ENCODE measurements at regions not wholly inside any gene's neighbourhood (a gene's known extent, or its start where the extent isn't known, plus 50 kb on each side); places are given as distances from the start of the nearest gene placed in this dataset.

DNA sequence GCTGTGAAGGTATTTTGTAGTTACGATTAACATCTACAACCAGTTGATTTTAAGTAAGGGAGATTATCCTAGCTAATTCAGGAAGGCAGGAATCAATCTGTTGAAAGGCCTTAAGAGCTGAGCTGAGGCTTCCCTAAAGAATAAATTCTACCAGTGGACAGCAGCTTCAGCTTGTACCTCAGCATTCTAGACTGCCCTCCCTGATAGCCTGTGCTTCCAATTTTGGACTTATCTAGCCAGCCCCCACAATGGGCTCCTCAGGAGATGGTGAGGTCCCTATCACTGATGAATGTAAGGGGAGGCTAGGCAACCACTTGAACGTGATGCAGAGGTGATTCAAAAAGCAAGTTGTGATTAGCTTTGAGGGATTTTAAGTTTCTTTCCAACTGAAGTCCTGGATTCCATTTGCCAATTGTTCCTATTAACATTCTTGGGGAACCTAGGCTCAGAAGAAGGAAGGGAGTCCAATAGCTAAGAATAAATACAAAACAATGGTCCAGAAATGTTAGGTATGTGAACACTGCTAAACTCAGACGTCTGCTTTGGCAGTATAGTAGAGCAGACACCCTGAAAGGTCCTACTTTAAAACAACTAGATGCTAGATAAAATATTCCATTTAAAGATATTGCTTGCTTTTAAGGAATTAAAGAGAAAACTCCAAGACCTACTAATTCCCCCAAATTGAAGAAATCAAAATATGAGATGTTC lies 404.3 kb upstream of the TENM4 start:
- no peaks in the 10 kb centered on the region for H3K36me3 ChIP-seq (ENCODE audit: control insufficient read depth in 2 of 4, insufficient read depth in 4 of 4, low read length in 3 of 4)
- no peak overlapping the region for H2BK120ac ChIP-seq (replicated peaks; ENCODE audit: low read depth, low read length)
- no peak overlapping the region for H3K27ac ChIP-seq (ENCODE audit: low read depth, low read length)
- H3K18ac ChIP-seq (ENCODE audit: extremely low read depth, low read length): no peak overlapping the region
- no peak overlapping the region for H3K23ac ChIP-seq (ENCODE audit: insufficient read length)
- no peak overlapping the region for H3K4ac ChIP-seq (replicated peaks; ENCODE audit: insufficient read length, low read depth, low read length)
- H4K8ac ChIP-seq (ENCODE audit: extremely low read depth, insufficient read depth, low read length): no peak overlapping the region
- H3K27me3 ChIP-seq (replicated peaks in 1 of 4; ENCODE audit: control insufficient read depth in 3 of 4, extremely low read depth in 1 of 4, insufficient read depth in 3 of 4, low read length in 3 of 4): no peaks in the 10 kb centered on the region
- no peak overlapping the region for H3K4me2 ChIP-seq (ENCODE audit: insufficient read depth in 1 of 2, low read depth in 2 of 2, low read length in 2 of 2)
- CTCF ChIA-PET (ENCODE audit: partially characterized antibody): interaction anchor here (0.6 to 0.8 kb wide), 2 partner anchors 50 to 758 kb away, joined by 3 read pairs; no protein-coding TSS in a partner anchor
- no peak overlapping the region for H2AK5ac ChIP-seq (ENCODE audit: low read depth, low read length)
- no peak overlapping the region for H2AFZ ChIP-seq (ENCODE audit: low read length)
- H3K79me2 ChIP-seq (ENCODE audit: control insufficient read depth in 1 of 2, insufficient read depth in 2 of 2, low read length in 2 of 2): no peaks in the 10 kb centered on the region
- no peak overlapping the region for H3K14ac ChIP-seq (ENCODE audit: insufficient read length)
- H3K23me2 ChIP-seq (ENCODE audit: low read depth, low read length): peaks cover 2% of the 10 kb centered on the region; the same call in 1 of the 2 replicates
- no peak overlapping the region for H2BK12ac ChIP-seq (ENCODE audit: low read depth, low read length)
- POLR2A ChIA-PET (ENCODE audit: partially characterized antibody): no interaction called here
- H4K20me1 ChIP-seq (replicated peaks in 1 of 2; ENCODE audit: control insufficient read depth in 1 of 2, insufficient read depth in 2 of 2, low read length in 2 of 2): no peaks in the 10 kb centered on the region
- no peaks in the 10 kb centered on the region for H3K9me3 ChIP-seq (ENCODE audit: insufficient read depth in 2 of 2, low read depth in 1 of 2, low read length in 1 of 2)
- no peaks in the 10 kb centered on the region for H3K4me1 ChIP-seq (replicated peaks in 1 of 4; ENCODE audit: control insufficient read depth in 3 of 4, insufficient read depth in 4 of 4, low read length in 3 of 4)
- no peak overlapping the region for H4K5ac ChIP-seq (ENCODE audit: insufficient read length, low read depth, low read length)
- FAIRE-seq (no peak), DNase-seq (ENCODE audit: low read depth in 1 of 2, low spot score in 2 of 2) (no peak)
- H3K79me1 ChIP-seq (ENCODE audit: low read depth, low read length): no peaks in the 10 kb centered on the region; the same call in 1 of the 2 replicates
- no peak overlapping the region for H2BK15ac ChIP-seq (ENCODE audit: low read length)
- no peak overlapping the region for H4K91ac ChIP-seq (replicated peaks; ENCODE audit: insufficient read length, low read length)
- H3K9ac ChIP-seq (replicated peaks in 1 of 4; ENCODE audit: extremely low read depth in 1 of 4, low read depth in 3 of 4, low read length in 3 of 4): no peak overlapping the region
- no peak overlapping the region for H2BK5ac ChIP-seq (ENCODE audit: low read depth, low read length)
- WGBS, 2 experiments (ENCODE audit: extremely low coverage in 1 of 2, insufficient coverage in 1 of 2, insufficient read length in 1 of 2, insufficient replicate concordance in 2 of 2, low coverage in 1 of 2, low lambda C conversion rate in 2 of 2, missing lambda C conversion rate in 1 of 2): 87% methylated on average over 3 of the region's 3 CpGs; no CpG with 5 or more reads in 1 of the 2 experiments
- H2BK20ac ChIP-seq (ENCODE audit: low read length): no peak overlapping the region
- no peak overlapping the region for H3K4me3 ChIP-seq (ENCODE audit: extremely low read depth in 1 of 4, insufficient read depth in 2 of 4, low read depth in 3 of 4, low read length in 4 of 4)
- H3K56ac ChIP-seq (replicated peaks; ENCODE audit: insufficient read length, low read depth, low read length): no peak overlapping the region
- TF ChIP-seq KDM1A (IDR thresholded peaks at IDR 0.05; ENCODE audit: borderline replicate concordance, low read length) (no peak), CBX5 (IDR thresholded peaks at IDR 0.05; ENCODE audit: low read depth, low read length) (no peak), CHD1 (IDR thresholded peaks at IDR 0.05; ENCODE audit: low read depth, low read length) (no peak), JUN (IDR thresholded peaks at IDR 0.05; ENCODE audit: low read depth, low read length) (no peak), POLR2AphosphoS5 (IDR thresholded peaks at IDR 0.05; ENCODE audit: low read depth, low read length) (no peak), SP4 (IDR thresholded peaks at IDR 0.05; ENCODE audit: low read length) (no peak), SAP30 (IDR thresholded peaks at IDR 0.05; ENCODE audit: insufficient read depth, insufficient replicate concordance, low read length) (no peak), RXRA (IDR thresholded peaks at IDR 0.05; ENCODE audit: insufficient read depth, low read depth, low read length) (no peak), YY1 (IDR thresholded peaks at IDR 0.05; ENCODE audit: low read depth, low read length) (no peak), SP2 (IDR thresholded peaks at IDR 0.05; ENCODE audit: low read length) (no peak), RFX5 (IDR thresholded peaks at IDR 0.05; ENCODE audit: borderline replicate concordance, low read depth, low read length) (no peak), JUND (IDR thresholded peaks at IDR 0.05; ENCODE audit: low read length) (no peak), TEAD4 (IDR thresholded peaks at IDR 0.05; ENCODE audit: low read depth, low read length) (no peak)
- TF ChIP-seq, protein P1, sequence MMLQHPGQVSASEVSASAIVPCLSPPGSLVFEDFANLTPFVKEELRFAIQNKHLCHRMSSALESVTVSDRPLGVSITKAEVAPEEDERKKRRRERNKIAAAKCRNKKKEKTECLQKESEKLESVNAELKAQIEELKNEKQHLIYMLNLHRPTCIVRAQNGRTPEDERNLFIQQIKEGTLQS (IDR thresholded peaks at IDR 0.05; ENCODE audit: insufficient read depth, low read depth, low read length): no peak

Data from H1 (cell line).